ENCODE measurements at regions not wholly inside any gene's neighbourhood (a gene's known extent, or its start where the extent isn't known, plus 50 kb on each side); places are given as distances from the start of the nearest gene placed in this dataset.

- TF ChIP-seq CTCF (IDR thresholded peaks at IDR 0.05), result no peak
- TF ChIP-seq POLR2A (IDR thresholded peaks at IDR 0.05), result no peak
These were observed 202.0 kb upstream of the DGKB start for GRCh38 chr7:15104411-15105092.

Measured in thyroid gland (tissue), 4 donors.